ENCODE measurements at regions not wholly inside any gene's neighbourhood (a gene's known extent, or its start where the extent isn't known, plus 50 kb on each side); places are given as distances from the start of the nearest gene placed in this dataset.

DNA sequence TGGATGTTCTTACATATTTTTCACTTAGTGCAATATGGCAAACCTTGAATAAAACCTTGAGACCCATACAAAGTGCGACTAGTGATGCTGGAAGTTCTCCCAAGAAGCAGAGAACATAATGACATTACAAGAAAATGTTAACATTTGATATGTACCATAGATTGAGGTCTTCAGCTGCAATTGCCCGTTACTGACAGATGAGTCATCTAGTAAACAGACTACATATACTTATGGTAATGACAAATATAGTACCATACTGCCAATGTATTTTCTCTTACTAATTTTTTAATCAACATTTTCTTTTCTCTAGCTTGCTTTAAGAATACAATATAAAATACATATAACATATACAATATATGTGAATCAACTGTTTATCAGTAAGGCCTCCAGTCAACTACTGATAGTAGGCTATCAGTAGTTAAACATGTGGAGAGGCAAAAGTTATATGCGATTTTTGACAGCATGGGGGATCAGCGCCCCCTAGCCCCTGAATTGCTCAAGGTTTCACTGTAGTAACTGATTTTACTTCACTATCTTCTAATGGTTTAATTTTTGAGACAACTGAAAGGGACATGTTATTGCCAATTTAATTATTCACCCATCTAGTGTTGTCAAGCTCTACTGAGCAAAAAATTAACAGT lies 166.7 kb upstream of the ADGRB3 start:
- Histone ChIP-seq H3K79me2 (ENCODE audit: control insufficient read depth in 1 of 2, insufficient read depth in 2 of 2, low read length in 2 of 2) (no peaks in the 10 kb centered on the region), H3K56ac (replicated peaks; ENCODE audit: insufficient read length, low read depth, low read length) (no peak overlapping the region), H4K5ac (ENCODE audit: insufficient read length, low read depth, low read length) (no peak overlapping the region), H3K4me3 (ENCODE audit: extremely low read depth in 1 of 4, insufficient read depth in 2 of 4, low read depth in 3 of 4, low read length in 4 of 4) (no peak overlapping the region), H2BK15ac (ENCODE audit: low read length) (no peak overlapping the region), H3K27ac (ENCODE audit: low read depth, low read length) (no peak overlapping the region), H3K27me3 (replicated peaks in 1 of 4; ENCODE audit: control insufficient read depth in 3 of 4, extremely low read depth in 1 of 4, insufficient read depth in 3 of 4, low read length in 3 of 4) (no peaks in the 10 kb centered on the region), H4K20me1 (replicated peaks in 1 of 2; ENCODE audit: control insufficient read depth in 1 of 2, insufficient read depth in 2 of 2, low read length in 2 of 2) (no peaks in the 10 kb centered on the region), H3K4me2 (ENCODE audit: insufficient read depth in 1 of 2, low read depth in 2 of 2, low read length in 2 of 2) (no peak overlapping the region), H3K9ac (replicated peaks in 1 of 4; ENCODE audit: extremely low read depth in 1 of 4, low read depth in 3 of 4, low read length in 3 of 4) (no peak overlapping the region), H4K8ac (ENCODE audit: extremely low read depth, insufficient read depth, low read length) (no peak overlapping the region), H2BK5ac (ENCODE audit: low read depth, low read length) (no peak overlapping the region), H2BK120ac (replicated peaks; ENCODE audit: low read depth, low read length) (no peak overlapping the region), H3K14ac (ENCODE audit: insufficient read length) (no peak overlapping the region), H2AFZ (ENCODE audit: low read length) (no peak overlapping the region), H3K79me1 (ENCODE audit: low read depth, low read length) (no peaks in the 10 kb centered on the region), H3K4me1 (replicated peaks in 1 of 4; ENCODE audit: control insufficient read depth in 3 of 4, insufficient read depth in 4 of 4, low read length in 3 of 4) (no peaks in the 10 kb centered on the region), H3K36me3 (ENCODE audit: control insufficient read depth in 2 of 4, insufficient read depth in 4 of 4, low read length in 3 of 4) (no peaks in the 10 kb centered on the region), H2BK20ac (ENCODE audit: low read length) (no peak overlapping the region), H3K18ac (ENCODE audit: extremely low read depth, low read length) (no peak overlapping the region), H2AK5ac (ENCODE audit: low read depth, low read length) (no peak overlapping the region), H3K9me3 (ENCODE audit: insufficient read depth in 2 of 2, low read depth in 1 of 2, low read length in 1 of 2) (no peaks in the 10 kb centered on the region), H3K23ac (ENCODE audit: insufficient read length) (no peak overlapping the region), H2BK12ac (ENCODE audit: low read depth, low read length) (no peak overlapping the region), H4K91ac (replicated peaks; ENCODE audit: insufficient read length, low read length) (no peak overlapping the region), H3K23me2 (ENCODE audit: low read depth, low read length) (no peaks in the 10 kb centered on the region), H3K4ac (replicated peaks; ENCODE audit: insufficient read length, low read depth, low read length) (no peak overlapping the region)
- DNase-seq (ENCODE audit: low read depth in 1 of 2, low spot score in 2 of 2) (peak; percentile 5 to 55), FAIRE-seq (peak; percentile 70)
- POLR2A ChIA-PET (ENCODE audit: partially characterized antibody): no interaction called here
- 57% methylated on average over 4 of the region's 4 CpGs; no CpG with 5 or more reads in 1 of the 2 experiments for WGBS, 2 experiments (ENCODE audit: extremely low coverage in 1 of 2, insufficient coverage in 1 of 2, insufficient read length in 1 of 2, insufficient replicate concordance in 2 of 2, low coverage in 1 of 2, low lambda C conversion rate in 2 of 2, missing lambda C conversion rate in 1 of 2)
- CTCF ChIA-PET (ENCODE audit: partially characterized antibody): interaction anchor here (0.6 to 4.2 kb wide), 13 partner anchors 10 to 1204 kb away, joined by 3 to 34 read pairs (median 3); no protein-coding TSS in a partner anchor
- TF ChIP-seq RAD21 (IDR thresholded peaks at IDR 0.05 in 1 of 2, conservative IDR thresholded peaks at IDR 0.05 in 1 of 2; ENCODE audit: low read depth in 2 of 2, low read length in 2 of 2) (peak; percentile 71 to 73), SIN3A (conservative IDR thresholded peaks at IDR 0.05 in 1 of 2, IDR thresholded peaks at IDR 0.05 in 1 of 2; ENCODE audit: low read depth in 1 of 2, low read length in 2 of 2) (no peak), PHF8 (conservative IDR thresholded peaks at IDR 0.05; ENCODE audit: low read depth, low read length) (no peak), JUN (IDR thresholded peaks at IDR 0.05; ENCODE audit: low read depth, low read length) (no peak), MAFK (IDR thresholded peaks at IDR 0.05; ENCODE audit: low read depth, low read length) (no peak)
- TF ChIP-seq, protein P1, sequence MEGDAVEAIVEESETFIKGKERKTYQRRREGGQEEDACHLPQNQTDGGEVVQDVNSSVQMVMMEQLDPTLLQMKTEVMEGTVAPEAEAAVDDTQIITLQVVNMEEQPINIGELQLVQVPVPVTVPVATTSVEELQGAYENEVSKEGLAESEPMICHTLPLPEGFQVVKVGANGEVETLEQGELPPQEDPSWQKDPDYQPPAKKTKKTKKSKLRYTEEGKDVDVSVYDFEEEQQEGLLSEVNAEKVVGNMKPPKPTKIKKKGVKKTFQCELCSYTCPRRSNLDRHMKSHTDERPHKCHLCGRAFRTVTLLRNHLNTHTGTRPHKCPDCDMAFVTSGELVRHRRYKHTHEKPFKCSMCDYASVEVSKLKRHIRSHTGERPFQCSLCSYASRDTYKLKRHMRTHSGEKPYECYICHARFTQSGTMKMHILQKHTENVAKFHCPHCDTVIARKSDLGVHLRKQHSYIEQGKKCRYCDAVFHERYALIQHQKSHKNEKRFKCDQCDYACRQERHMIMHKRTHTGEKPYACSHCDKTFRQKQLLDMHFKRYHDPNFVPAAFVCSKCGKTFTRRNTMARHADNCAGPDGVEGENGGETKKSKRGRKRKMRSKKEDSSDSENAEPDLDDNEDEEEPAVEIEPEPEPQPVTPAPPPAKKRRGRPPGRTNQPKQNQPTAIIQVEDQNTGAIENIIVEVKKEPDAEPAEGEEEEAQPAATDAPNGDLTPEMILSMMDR (IDR thresholded peaks at IDR 0.05; ENCODE audit: control extremely low read depth in 1 of 3, insufficient read depth in 1 of 3, low read depth in 1 of 3, low read length in 3 of 3): peak; percentile 30 to 65 (median 58)

Data from H1 (cell line).